NCI-H128 (cell line): ENCODE measurements at regions not wholly inside any gene's neighbourhood (a gene's known extent, or its start where the extent isn't known, plus 50 kb on each side); places are given as distances from the start of the nearest gene placed in this dataset.
A peak's percentile ranks its signal among the peaks of the same experiment; 100 is the strongest.
"Not testable (repeated sequence)": the region's sequence is repeated elsewhere in the genome, so short reads cannot be mapped to it uniquely, and the experiment has no call there.

ENCODE experiments used
- DNase-seq: peaks from one replicate; lab custom pipeline; 2025; ENCODE audit not compliant: unreplicated experiment; lab: John Stamatoyannopoulos, UW

- DNase-seq = no peak
These were observed 76.0 kb upstream of the RGPD5 start for GRCh38 chr2:109718139-109718538.

GRCh38 chr2:109719871-109720270 lies 74.2 kb upstream of the RGPD5 start:
- no peak for DNase-seq

- no peak for DNase-seq
These were observed 73.6 kb upstream of the RGPD5 start for GRCh38 chr2:109720380-109721106.

GRCh38 chr2:109721135-109721534 lies 73.0 kb upstream of the RGPD5 start:
- no peak for DNase-seq

GRCh38 chr2:109721626-109722025 lies 72.5 kb upstream of the RGPD5 start:
- DNase-seq = no peak

- no peak for DNase-seq
These were observed 72.1 kb upstream of the RGPD5 start for GRCh38 chr2:109722026-109722425.

GRCh38 chr2:109722640-109723039 lies 71.5 kb upstream of the RGPD5 start:
- not testable (repeated sequence) for DNase-seq

GRCh38 chr2:109723153-109723552 lies 71.0 kb upstream of the RGPD5 start:
- not testable (repeated sequence) for DNase-seq

GRCh38 chr2:109724533-109725460 lies 69.3 kb upstream of the RGPD5 start:
- no peak for DNase-seq

- DNase-seq = no peak
These were observed 67.5 kb upstream of the RGPD5 start for GRCh38 chr2:109726379-109727270.

- no peak for DNase-seq
These were observed 66.1 kb upstream of the RGPD5 start for GRCh38 chr2:109727929-109728447.

GRCh38 chr2:109733746-109734145 lies 60.4 kb upstream of the RGPD5 start:
- not testable (repeated sequence) for DNase-seq

- DNase-seq = peak; percentile 7
These were observed 57.8 kb upstream of the RGPD5 start for GRCh38 chr2:109736177-109736827.
